HepG2 (cell line): ENCODE measurements at regions not wholly inside any gene's neighbourhood (a gene's known extent, or its start where the extent isn't known, plus 50 kb on each side); places are given as distances from the start of the nearest gene placed in this dataset.

Source experiments
- ATF4 ChIP-seq, 2 experiments: fragments of 450-650 bp in 1 of 2; sonication (generic) in 1 of 2; formaldehyde crosslinking; IDR thresholded peaks; 2 replicates each; pipeline versions ENCODE4 v1.5.0 to v1.8.0; 2020 to 2022; ENCODE audit warnings: mild to moderate bottlenecking in 1 of 2, missing genetic modification reagents in 1 of 2
- CTCF ChIP-seq: sonication (generic); formaldehyde crosslinking; IDR thresholded peaks from 2 replicates; pipeline ENCODE4 v1.5.0; 2020; ENCODE audit warnings: mild to moderate bottlenecking, missing genetic modification reagents, moderate library complexity
- EZH2 ChIP-seq: conservative IDR thresholded peaks from 2 replicates; pipeline ENCODE4 v1.6.1; 2012; ENCODE audit warnings: mild to moderate bottlenecking, low read depth, low read length, moderate library complexity
- JUND ChIP-seq: sonication (generic); formaldehyde crosslinking; IDR thresholded peaks from 2 replicates; pipeline ENCODE4 v1.8.0; 2022; ENCODE audit warnings: mild to moderate bottlenecking, missing genetic modification reagents
- NFYB ChIP-seq: sonication (generic); formaldehyde crosslinking; IDR thresholded peaks from 2 replicates; pipeline ENCODE4 v1.4.0; 2020; ENCODE audit warnings: missing genetic modification reagents
- NPAS2 ChIP-seq: sonication (generic); formaldehyde crosslinking; IDR thresholded peaks from 2 replicates; pipeline ENCODE4 v1.8.0; 2022; ENCODE audit warnings: mild to moderate bottlenecking, missing genetic modification reagents, borderline replicate concordance
- RELA ChIP-seq: sonication (generic); formaldehyde crosslinking; IDR thresholded peaks from 2 replicates; pipeline ENCODE4 v1.4.0; 2020; ENCODE audit warnings: missing genetic modification reagents
- SMARCE1 ChIP-seq: fragments of 450-650 bp; IDR thresholded peaks from 2 replicates; pipeline ENCODE4 v1.6.1; 2017; ENCODE audit warnings: borderline replicate concordance
- ZNF142 ChIP-seq: sonication (generic); formaldehyde crosslinking; IDR thresholded peaks from 2 replicates; pipeline ENCODE4 v1.4.0; 2020; ENCODE audit warnings: missing genetic modification reagents
- ZNF230 ChIP-seq: sonication (generic); formaldehyde crosslinking; IDR thresholded peaks from 2 replicates; pipeline ENCODE4 v1.4.0; 2020; ENCODE audit warnings: mild to moderate bottlenecking, missing genetic modification reagents
- ZNF280D ChIP-seq: sonication (generic); formaldehyde crosslinking; IDR thresholded peaks from 2 replicates; pipeline ENCODE4 v1.5.1; 2020; ENCODE audit warnings: mild to moderate bottlenecking, missing genetic modification reagents
- ZNF335 ChIP-seq: sonication (generic); formaldehyde crosslinking; IDR thresholded peaks from 2 replicates; pipeline ENCODE4 v1.4.0; 2020; ENCODE audit warnings: missing genetic modification reagents

- no peak for TF ChIP-seq NPAS2 (CRISPR knock-in tag)
- no peak for TF ChIP-seq ZNF280D (CRISPR knock-in tag)
- no peak for TF ChIP-seq JUND (CRISPR knock-in tag)
- no peak for TF ChIP-seq RELA
- no peak for TF ChIP-seq EZH2
- no peak for TF ChIP-seq ZNF230 (CRISPR knock-in tag)
- TF ChIP-seq ZNF142 (CRISPR knock-in tag), result no peak
- no peak for TF ChIP-seq SMARCE1
- no peak for TF ChIP-seq CTCF (CRISPR knock-in tag)
- no peak for TF ChIP-seq ATF4 (CRISPR knock-in tag; IDR thresholded peaks at IDR 0.05)
- no peak for TF ChIP-seq ZNF335
- no peak for TF ChIP-seq NFYB (CRISPR knock-in tag)
Observed at GRCh38 chr6:54602591-54602990, 244.0 kb upstream of the FAM83B start.
